ENCODE measurements at regions not wholly inside any gene's neighbourhood (a gene's known extent, or its start where the extent isn't known, plus 50 kb on each side); places are given as distances from the start of the nearest gene placed in this dataset.

DNA sequence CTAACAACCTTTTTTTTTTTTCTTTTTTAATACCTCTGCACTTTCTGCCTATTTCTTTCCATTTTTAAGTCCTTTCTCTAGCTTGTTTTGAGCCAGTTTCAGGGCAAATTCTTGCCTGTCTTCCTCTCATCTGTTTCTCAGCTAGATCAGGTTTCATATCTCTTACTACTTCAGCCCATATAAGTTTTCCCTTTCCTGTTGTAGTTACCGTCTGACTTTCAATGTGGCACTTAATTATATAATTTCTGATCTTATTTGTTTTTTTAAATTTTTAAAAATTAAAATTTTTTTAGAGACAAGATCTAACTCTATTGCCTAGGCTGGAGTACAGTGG, 104.7 kb upstream of the ELL2 start:
- TF ChIP-seq CTCF (IDR thresholded peaks at IDR 0.05) (no peak), POLR2AphosphoS5 (IDR thresholded peaks at IDR 0.05; ENCODE audit: low read depth, low read length) (no peak), SIN3A (IDR thresholded peaks at IDR 0.05; ENCODE audit: borderline replicate concordance, insufficient read depth, low read depth, low read length) (no peak), TCF7L2 (IDR thresholded peaks at IDR 0.05; ENCODE audit: low read depth, low read length) (no peak)
- TF ChIP-seq, protein P1, sequence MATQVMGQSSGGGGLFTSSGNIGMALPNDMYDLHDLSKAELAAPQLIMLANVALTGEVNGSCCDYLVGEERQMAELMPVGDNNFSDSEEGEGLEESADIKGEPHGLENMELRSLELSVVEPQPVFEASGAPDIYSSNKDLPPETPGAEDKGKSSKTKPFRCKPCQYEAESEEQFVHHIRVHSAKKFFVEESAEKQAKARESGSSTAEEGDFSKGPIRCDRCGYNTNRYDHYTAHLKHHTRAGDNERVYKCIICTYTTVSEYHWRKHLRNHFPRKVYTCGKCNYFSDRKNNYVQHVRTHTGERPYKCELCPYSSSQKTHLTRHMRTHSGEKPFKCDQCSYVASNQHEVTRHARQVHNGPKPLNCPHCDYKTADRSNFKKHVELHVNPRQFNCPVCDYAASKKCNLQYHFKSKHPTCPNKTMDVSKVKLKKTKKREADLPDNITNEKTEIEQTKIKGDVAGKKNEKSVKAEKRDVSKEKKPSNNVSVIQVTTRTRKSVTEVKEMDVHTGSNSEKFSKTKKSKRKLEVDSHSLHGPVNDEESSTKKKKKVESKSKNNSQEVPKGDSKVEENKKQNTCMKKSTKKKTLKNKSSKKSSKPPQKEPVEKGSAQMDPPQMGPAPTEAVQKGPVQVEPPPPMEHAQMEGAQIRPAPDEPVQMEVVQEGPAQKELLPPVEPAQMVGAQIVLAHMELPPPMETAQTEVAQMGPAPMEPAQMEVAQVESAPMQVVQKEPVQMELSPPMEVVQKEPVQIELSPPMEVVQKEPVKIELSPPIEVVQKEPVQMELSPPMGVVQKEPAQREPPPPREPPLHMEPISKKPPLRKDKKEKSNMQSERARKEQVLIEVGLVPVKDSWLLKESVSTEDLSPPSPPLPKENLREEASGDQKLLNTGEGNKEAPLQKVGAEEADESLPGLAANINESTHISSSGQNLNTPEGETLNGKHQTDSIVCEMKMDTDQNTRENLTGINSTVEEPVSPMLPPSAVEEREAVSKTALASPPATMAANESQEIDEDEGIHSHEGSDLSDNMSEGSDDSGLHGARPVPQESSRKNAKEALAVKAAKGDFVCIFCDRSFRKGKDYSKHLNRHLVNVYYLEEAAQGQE (IDR thresholded peaks at IDR 0.05; ENCODE audit: insufficient read depth in 1 of 2, low read depth in 2 of 2, low read length in 1 of 2) = no peak
